Raji (cell line): ENCODE measurements at regions not wholly inside any gene's neighbourhood (a gene's known extent, or its start where the extent isn't known, plus 50 kb on each side); places are given as distances from the start of the nearest gene placed in this dataset.

ENCODE experiments used
- POLR2A ChIP-seq: IDR thresholded peaks from 2 replicates; pipeline ENCODE4 v1.6.1; 2011; ENCODE audit warnings: low read depth, low read length, control low read depth; ENCODE audit not compliant: insufficient read depth

DNA sequence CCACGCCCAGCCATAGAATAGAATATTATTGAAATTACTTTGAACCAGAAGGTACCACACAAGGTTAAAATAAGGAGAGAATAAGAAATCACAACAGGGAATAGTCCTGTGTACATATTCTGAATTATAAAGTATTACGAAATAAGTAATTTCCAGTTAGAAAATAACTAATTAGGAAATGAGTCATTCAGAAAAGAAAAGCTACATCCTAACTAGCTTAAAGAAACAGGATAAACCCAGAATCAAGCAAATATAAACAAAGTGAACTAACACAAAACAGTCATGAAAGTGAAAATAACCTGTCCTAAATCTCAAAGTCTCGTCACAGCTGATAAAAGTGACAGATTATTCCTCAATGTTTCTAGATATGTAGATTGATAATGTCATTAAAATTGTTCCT lies 74.8 kb upstream of the NEBL start:
- no peak for TF ChIP-seq POLR2A

DNA sequence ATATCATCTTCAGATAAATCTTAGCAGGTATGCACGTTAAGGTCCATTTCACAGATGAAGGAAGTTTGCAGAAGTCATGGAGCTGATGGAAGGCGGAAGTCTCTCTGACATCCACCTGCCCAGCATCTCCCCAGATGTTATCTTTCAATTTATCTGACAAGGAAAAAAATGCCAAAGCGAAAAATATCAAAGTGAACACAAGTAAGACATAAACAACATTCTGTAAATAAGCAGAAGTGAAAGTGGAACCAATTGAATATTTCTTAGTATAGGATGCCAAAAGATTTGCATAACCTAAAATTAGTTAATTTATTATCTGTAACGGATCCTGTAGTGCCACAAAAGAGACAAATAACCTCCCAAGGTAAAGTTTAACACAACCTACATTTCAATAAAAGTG lies 73.6 kb upstream of the NEBL start:
- TF ChIP-seq POLR2A: no peak

DNA sequence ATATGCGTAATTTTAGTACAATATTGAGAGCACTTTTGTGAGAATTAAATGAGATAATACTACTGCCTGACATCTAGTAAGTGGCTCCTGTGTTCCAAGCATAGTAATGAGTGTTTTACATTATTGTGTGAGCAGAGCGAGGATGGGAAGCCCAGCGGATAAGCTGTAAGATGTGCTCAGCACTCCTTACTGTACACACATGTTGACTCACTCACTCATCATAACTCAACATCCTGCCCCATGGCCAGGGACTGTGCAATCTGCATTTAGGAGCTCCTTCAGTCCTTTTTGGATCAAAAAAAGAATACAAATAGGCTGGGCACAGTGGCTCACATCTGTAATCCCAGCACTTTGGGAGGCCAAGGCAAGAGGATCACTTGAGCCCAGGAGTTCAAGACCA lies 72.9 kb upstream of the NEBL start:
- TF ChIP-seq POLR2A: no peak

DNA sequence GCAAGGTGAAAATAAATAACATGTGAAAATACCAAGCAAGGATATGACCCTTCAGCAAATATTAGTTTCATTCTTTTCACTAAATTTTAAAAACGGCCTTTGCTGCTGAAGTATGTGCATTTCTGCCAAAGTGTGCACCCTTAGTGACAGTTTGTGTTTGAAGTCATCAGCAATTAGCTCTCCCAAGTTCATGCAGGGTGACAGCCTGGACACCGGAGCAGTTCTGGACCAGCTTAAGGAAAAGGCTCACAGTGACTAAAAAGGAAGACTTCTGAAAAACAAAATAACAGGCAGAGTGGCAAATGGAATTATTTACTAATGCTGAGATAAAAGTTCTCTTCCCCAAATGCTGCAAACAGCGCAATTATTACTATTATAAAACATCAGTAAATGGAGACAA lies 69.3 kb upstream of the NEBL start:
- no peak for TF ChIP-seq POLR2A

DNA sequence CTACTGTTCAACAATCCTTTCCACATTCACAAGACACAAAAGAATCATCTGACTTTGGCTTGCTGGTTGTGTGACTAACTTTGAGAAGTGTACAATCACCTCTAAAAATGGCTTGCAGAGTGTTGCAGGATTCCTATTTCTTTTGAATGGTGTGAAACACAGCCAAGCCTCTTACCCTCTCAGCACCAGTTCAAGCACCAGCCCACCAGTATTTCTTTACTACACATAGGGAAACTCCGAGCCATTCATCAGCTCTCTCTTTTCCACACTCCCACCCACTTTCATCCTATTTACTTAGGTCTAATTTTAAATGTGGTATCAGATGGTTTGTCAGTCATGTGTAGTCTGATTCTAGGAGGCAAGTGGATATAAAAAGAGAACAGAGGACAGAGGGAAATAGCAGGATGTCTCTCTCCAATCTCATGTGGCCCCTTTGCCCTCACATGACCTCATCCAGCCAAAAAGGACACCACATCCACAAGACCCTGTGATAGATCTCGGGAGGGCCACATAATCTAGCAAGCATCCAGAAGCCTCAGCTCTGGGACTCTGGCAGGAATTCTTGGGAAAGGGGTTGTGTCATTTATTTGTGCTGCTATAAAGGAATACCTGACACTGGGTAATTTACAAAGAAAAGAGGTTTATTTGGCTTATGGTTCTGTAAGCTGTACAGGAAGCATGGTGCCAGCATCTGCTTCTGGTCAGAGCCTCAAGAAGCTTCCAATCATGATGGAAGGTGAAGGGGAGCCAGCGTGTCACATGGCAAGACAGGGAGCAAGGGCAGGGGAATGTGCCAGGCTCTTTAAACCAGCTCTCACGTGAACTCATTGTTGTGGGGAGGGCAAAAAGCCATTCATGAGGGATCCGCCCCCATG lies 66.8 kb upstream of the NEBL start:
- no peak for TF ChIP-seq POLR2A

DNA sequence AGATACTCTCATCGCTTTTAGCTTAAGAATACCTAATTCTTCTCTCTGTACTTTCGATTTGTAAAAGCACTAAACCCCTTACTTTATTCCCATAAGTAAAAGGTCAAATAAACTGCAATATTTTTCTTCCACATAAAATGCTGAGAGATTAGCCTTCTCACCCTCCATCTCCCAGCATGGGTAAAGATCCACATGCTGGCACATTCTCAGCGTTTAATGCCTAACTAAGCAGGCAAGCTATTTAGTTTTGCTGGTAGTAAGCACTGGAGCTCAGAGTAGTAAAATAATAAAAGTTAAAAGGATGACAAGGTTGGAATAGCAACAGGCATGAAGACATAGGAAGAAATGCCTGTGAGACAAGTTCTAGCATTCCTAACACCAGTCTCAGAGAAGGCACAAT lies 65.9 kb upstream of the NEBL start:
- TF ChIP-seq POLR2A: no peak

DNA sequence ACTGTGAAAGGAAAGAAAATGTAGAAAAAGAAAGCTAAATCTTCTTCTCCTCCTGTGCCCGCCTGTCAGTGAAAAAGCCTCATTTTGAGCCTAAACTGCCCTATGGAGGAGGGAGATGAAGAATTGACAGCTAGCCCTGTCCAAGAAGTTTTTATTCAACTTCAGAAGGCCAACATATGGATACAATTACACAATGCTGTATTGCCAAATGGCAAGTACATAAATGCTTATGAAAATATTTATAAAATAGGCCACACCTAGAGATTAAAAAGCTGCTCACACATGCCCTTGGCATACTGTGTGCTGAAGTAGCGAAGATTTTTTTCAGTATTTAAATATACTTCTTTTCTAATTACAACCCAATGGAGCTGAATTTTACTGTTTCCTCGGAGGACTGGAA lies 65.1 kb upstream of the NEBL start:
- TF ChIP-seq POLR2A: no peak

DNA sequence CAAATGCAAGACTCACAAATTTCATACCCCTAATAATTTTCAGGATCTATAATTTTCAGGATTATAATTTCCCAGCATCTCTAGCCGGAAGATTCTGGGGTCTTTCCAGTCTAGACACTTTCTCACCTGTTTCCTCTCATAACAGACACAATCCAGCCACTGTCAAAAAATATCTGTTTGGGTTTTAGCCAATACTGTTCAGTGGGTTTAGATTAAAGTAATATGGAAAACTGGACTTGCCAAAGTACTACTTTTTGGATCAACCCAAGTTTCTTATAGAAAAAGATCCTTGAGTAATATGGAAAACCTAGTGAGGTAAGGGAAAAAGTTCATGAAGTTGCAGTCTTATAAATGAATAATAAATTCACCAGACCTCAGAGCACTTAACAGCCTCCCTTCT lies 62.1 kb upstream of the NEBL start:
- no peak for TF ChIP-seq POLR2A

DNA sequence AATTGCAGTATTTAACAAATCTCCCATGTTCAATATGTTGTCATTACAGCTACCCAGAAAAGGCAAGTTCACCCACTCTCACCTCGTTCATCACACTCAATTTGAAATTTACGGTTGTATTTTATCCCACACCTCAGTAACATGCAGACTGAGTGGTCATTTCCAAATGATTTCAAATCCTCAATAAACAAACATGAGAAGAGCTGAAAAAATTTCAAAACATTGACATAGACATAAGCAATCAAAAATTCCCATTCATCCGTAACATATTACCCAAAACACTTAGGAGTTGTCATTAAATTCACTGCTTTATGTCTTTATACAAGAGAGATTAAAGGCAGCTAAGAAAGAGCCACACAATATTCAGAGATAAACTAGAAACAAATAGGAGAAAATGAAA lies 61.7 kb upstream of the NEBL start:
- TF ChIP-seq POLR2A: no peak

DNA sequence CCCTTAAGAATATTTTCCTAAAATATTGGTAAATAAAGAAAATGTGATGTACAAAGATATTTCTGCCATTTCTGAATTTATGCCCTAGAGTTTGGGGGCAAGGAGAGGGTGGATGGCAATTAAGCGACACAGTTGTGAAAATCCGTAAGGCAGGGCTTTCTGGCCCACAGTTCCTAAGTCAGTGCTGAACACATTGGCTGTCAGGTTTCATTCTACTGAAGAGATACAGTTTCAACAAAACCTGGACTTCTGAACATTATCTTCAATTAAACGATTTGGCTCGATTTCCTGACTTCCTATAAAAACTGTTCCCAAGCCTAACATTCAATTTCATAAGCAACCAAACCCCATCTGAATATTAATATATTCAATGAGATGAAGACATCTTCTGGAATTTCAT lies 61.1 kb upstream of the NEBL start:
- TF ChIP-seq POLR2A: no peak

DNA sequence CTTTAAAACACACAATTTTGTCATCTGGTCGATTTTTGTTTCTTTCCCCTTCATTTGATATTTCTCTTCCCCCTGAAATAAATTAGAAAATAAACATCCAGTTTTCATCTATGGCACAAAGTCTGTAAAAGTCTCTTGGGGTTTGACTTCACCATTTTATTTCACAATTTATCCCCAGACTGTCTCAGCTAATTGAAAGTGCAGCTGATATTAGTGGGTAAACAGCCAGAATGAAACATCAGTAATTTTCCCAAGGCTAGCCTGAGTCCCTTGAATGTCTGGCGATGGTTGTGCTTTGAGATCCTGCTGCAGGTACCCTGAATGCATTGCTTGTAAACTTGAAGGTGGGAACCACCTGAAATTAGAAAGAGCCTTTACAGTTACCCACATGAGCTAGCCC lies 60.6 kb upstream of the NEBL start:
- TF ChIP-seq POLR2A: no peak

DNA sequence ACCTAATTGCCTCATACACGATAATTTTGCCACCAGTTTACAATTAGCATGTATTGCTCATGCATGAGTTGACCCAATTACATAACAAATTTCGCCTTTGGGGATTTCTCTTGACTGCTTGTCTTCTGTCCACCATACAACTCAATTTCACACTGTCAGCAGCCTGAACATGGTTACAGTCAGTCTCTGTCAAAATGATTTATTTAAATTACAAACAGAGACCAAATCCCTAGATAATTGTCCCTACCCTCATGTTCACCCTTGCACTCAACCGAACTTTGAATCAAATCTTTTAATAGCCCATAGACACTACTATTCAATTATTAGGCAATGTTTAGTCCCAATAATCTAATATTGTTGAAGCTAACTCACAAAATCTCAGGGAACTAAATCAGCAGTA lies 59.7 kb upstream of the NEBL start:
- TF ChIP-seq POLR2A: no peak

DNA sequence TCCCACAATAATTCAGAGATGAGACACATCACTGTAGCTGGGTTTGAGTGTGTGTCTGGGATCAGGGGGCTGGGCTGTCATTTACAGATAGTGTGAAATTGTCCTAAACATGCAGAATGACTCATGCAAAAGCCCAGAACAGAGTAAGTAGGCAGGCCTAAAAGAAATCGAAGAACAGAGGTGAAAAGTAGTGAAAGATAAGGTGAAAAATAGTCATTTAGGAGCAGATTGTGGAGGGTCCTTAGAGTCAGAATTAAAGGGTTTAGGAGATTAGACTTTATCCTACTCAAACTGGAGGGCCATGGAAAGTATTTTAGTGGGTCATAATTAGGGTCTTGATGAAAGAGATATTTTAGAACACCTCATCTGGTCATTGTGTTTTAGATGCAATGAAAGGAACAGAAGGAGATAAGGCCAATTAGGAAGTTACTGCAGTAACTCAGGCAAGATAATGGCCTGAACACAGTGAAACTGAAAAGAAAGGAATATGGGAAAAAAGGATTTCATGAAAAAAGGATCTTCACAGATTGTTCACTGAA lies 58.3 kb upstream of the NEBL start:
- TF ChIP-seq POLR2A: no peak

DNA sequence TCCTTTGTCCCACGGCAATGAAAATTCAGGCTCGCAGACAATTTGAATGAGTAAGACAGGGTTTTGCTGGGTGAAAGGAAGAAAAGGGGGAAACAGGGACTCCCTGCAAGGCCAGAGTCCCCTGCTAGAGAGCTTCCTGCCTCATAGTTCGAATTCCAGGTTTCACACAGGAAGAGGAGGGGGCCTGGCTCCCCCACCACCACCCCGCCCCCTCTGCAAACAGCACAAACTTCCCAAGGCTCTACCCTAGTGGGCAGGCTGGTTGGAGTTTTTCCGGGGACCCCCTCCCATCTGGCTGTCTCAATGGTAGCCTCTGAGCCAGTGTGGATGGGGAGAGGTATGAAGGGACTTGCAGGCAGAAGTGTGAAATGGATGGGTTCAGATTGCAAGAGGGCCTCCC lies 57.4 kb upstream of the NEBL start:
- TF ChIP-seq POLR2A: no peak

DNA sequence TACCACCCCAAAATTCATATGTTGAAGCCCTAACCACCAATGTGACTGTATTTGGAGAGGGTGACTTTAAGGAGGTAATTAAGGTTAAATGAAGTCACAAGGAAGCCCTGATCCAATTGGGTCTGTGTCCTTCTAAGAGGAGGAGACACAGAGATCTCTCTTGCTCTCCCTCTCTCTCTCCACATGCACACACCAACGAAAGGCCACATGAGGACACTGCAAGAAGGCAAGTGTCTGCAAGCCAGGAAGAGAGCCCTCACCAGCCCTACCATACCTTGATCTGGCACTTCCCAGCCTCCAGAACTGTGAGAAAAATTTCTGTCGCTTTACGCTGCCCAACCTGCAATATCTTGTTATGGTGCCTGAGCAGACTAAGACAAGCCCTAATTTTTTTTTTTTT lies 56.0 kb upstream of the NEBL start:
- no peak for TF ChIP-seq POLR2A

DNA sequence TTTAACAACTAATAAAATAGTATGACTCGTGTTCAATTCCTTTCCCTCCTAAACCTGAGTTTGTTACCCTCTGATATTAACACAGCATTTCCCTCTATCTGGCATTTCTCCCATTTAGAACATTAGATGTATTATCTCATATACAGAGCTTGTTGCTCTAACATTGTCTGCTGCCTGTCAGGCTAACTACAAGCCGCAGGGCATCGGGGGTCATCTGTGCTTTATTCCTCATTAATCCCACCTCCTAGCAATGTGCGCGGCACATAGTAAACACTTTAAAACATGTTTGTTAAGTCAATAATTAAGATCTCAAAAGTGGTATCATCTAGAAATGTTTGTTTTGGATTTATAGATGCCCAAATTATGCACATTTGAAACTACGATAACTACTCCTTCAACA lies 52.9 kb upstream of the NEBL start:
- TF ChIP-seq POLR2A: no peak
